Lower leg skin (tissue), 4 donors: ENCODE measurements at regions not wholly inside any gene's neighbourhood (a gene's known extent, or its start where the extent isn't known, plus 50 kb on each side); places are given as distances from the start of the nearest gene placed in this dataset.

ENCODE experiments used
- DNase-seq, 2 donors: peaks; one replicate each; pipeline ENCODE4 v3.0.0-alpha.2; 2019; ENCODE audit warnings: low spot score in 2 of 2
- H3K4me3 ChIP-seq: fragments of 200-600 bp; sonication (generic); 2 replicates; pipeline ENCODE4 v1.5.1; 2017; ENCODE audit warnings: mild to moderate bottlenecking, low read depth; ENCODE audit not compliant: poor library complexity, severe bottlenecking
- CTCF ChIP-seq, 3 donors: fragments of 450-650 bp; IDR thresholded peaks; one replicate each; pipeline ENCODE4 v1.5.1; 2016; ENCODE audit warnings: antibody characterized with exemption in 3 of 3, mild to moderate bottlenecking in 3 of 3, moderate library complexity in 2 of 3
- POLR2A ChIP-seq, 2 donors: fragments of 450-650 bp; IDR thresholded peaks; one replicate each; pipeline ENCODE4 v1.6.1; 2016 to 2017; ENCODE audit warnings: antibody characterized with exemption in 2 of 2, mild to moderate bottlenecking in 1 of 2, moderate library complexity in 1 of 2
- WGBS, 2 donors: methylation state at CpG; one replicate each; pipeline ENCODE4 v1.1.5; 2018; 5-methylcytosine and 5-hydroxymethylcytosine counted together
- intact Hi-C: fragments of 100-400 bp; cut with DNase I; formaldehyde crosslinking; loops from one replicate; pipeline ENCODE4 v1.15.0; 2023; ENCODE audit warnings: low total_unique reads

GRCh38 chr4:3855646-3856045 is 89.5 kb downstream of the ADRA2C start:
- no peak for DNase-seq
- WGBS, 2 donors = 61 to 68% methylated on average over 9 of the region's 9 CpGs
- intact Hi-C loops = no loop called here
- TF ChIP-seq POLR2A (IDR thresholded peaks at IDR 0.05) (no peak), CTCF (IDR thresholded peaks at IDR 0.05) (no peak)
- no peak overlapping the region for H3K4me3 ChIP-seq

GRCh38 chr4:3856604-3857204 is 90.5 kb downstream of the ADRA2C start:
- DNase-seq = no peak
- intact Hi-C loops = no loop called here
- TF ChIP-seq POLR2A (IDR thresholded peaks at IDR 0.05) (no peak), CTCF (IDR thresholded peaks at IDR 0.05) (no peak)
- H3K4me3 ChIP-seq = no peak overlapping the region
- 56 to 61% methylated on average over 8 of the region's 8 CpGs for WGBS, 2 donors

- no peak overlapping the region for H3K4me3 ChIP-seq
- WGBS, 2 donors = 41 to 44% methylated on average over 9 of the region's 9 CpGs
- TF ChIP-seq CTCF (IDR thresholded peaks at IDR 0.05) (no peak), POLR2A (IDR thresholded peaks at IDR 0.05) (no peak)
- intact Hi-C loops = no loop called here
- DNase-seq = no peak
Observed at GRCh38 chr4:3857269-3857926, 91.2 kb downstream of the ADRA2C start.

- no peak overlapping the region for H3K4me3 ChIP-seq
- WGBS, 2 donors = 56 to 69% methylated on average over 3 to 6 of the region's 6 CpGs
- TF ChIP-seq POLR2A (IDR thresholded peaks at IDR 0.05) (no peak), CTCF (IDR thresholded peaks at IDR 0.05) (no peak)
- intact Hi-C loops = no loop called here
- no peak for DNase-seq
Observed at GRCh38 chr4:3858046-3858730, 92.0 kb downstream of the ADRA2C start.

- no peak for DNase-seq
- WGBS, 2 donors = 66 to 81% methylated on average over 5 to 6 of the region's 9 CpGs
- intact Hi-C loops = no loop called here
- TF ChIP-seq CTCF (IDR thresholded peaks at IDR 0.05) (no peak), POLR2A (IDR thresholded peaks at IDR 0.05) (no peak)
- no peak overlapping the region for H3K4me3 ChIP-seq
Observed at GRCh38 chr4:3858765-3859388, 92.7 kb downstream of the ADRA2C start.
